Prostate gland (tissue), 2 donors: ENCODE measurements at regions not wholly inside any gene's neighbourhood (a gene's known extent, or its start where the extent isn't known, plus 50 kb on each side); places are given as distances from the start of the nearest gene placed in this dataset.

Experiments used
- CTCF ChIP-seq, 4 experiments: fragments of 200-600 bp in 2 of 4; fragments of 450-650 bp in 2 of 4; sonication (generic) in 2 of 4; IDR thresholded peaks; 1 replicate in 3 of 4; 2 replicates in 1 of 4; pipeline ENCODE4 v1.5.1; 2016 to 2019; ENCODE audit warnings: antibody characterized with exemption in 4 of 4, mild to moderate bottlenecking in 2 of 4, moderate library complexity in 2 of 4
- POLR2A ChIP-seq: fragments of 450-650 bp; IDR thresholded peaks from one replicate; pipeline ENCODE4 v1.6.1; 2016; ENCODE audit warnings: antibody characterized with exemption, mild to moderate bottlenecking
- POLR2AphosphoS5 ChIP-seq: sonication (generic); formaldehyde crosslinking; IDR thresholded peaks from one replicate; pipeline ENCODE4 v1.6.1; 2017; ENCODE audit warnings: antibody characterized with exemption

GRCh38 chr3:20406611-20407011 is 220.6 kb upstream of the SGO1 start:
- TF ChIP-seq CTCF (IDR thresholded peaks at IDR 0.05) (no peak), POLR2AphosphoS5 (no peak), POLR2A (no peak)
